Sigmoid colon (tissue), 4 donors: ENCODE measurements at regions not wholly inside any gene's neighbourhood (a gene's known extent, or its start where the extent isn't known, plus 50 kb on each side); places are given as distances from the start of the nearest gene placed in this dataset.

Experiments used
- EP300 ChIP-seq, 4 donors: sonication (generic); formaldehyde crosslinking; IDR thresholded peaks; one replicate each; pipeline ENCODE4 v1.6.1; 2017; ENCODE audit warnings: antibody characterized with exemption in 4 of 4
- POLR2A ChIP-seq, 2 donors: fragments of 450-650 bp; IDR thresholded peaks; one replicate each; pipeline ENCODE4 v1.6.1; 2016; ENCODE audit warnings: antibody characterized with exemption in 2 of 2, mild to moderate bottlenecking in 2 of 2, moderate library complexity in 2 of 2
- POLR2AphosphoS5 ChIP-seq, 4 donors: sonication (generic); formaldehyde crosslinking; IDR thresholded peaks; one replicate each; pipeline ENCODE4 v1.6.1; 2017; ENCODE audit warnings: antibody characterized with exemption in 4 of 4
- TF ChIP-seq, protein P1 (sequence below), 4 experiments: fragments of 450-650 bp in 3 of 4; fragments of 200-600 bp in 1 of 4; IDR thresholded peaks; one replicate each; pipeline ENCODE4 v1.5.1; 2016 to 2019; ENCODE audit warnings: antibody characterized with exemption in 4 of 4, mild to moderate bottlenecking in 3 of 4, moderate library complexity in 2 of 4

DNA sequence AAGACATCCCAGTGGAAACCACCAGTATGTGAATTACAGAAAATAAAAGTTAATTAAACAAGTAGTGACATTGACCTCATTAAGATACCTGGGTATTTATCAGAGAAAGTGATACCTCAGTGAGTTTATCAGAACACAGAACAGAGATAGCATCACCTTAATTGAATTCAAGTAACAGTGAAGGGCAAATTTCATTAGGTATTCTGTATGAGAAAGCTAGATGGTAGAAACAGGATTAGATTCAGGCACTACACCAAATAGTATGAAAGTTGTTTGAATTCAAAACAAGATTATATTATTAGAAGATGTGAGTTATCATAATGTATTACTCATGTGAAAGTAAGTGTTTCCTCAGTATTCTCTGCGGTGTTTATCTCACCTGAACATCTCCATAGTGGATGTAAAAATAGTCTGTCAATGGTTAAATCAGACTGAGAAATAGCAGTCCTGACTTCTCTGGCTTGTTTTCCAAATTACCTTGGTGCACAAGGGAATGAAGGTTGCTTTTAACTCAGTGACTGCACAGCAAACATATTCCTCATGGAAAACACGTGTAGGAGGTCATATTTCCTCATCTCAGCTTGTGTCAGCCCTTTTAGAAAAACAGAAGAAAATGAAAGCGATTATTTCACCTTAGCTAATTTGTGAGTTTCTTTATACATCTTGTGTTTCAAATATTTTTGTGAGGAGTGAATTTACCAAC is 79.9 kb upstream of the PCDH18 start:
- TF ChIP-seq, protein P1, sequence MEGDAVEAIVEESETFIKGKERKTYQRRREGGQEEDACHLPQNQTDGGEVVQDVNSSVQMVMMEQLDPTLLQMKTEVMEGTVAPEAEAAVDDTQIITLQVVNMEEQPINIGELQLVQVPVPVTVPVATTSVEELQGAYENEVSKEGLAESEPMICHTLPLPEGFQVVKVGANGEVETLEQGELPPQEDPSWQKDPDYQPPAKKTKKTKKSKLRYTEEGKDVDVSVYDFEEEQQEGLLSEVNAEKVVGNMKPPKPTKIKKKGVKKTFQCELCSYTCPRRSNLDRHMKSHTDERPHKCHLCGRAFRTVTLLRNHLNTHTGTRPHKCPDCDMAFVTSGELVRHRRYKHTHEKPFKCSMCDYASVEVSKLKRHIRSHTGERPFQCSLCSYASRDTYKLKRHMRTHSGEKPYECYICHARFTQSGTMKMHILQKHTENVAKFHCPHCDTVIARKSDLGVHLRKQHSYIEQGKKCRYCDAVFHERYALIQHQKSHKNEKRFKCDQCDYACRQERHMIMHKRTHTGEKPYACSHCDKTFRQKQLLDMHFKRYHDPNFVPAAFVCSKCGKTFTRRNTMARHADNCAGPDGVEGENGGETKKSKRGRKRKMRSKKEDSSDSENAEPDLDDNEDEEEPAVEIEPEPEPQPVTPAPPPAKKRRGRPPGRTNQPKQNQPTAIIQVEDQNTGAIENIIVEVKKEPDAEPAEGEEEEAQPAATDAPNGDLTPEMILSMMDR (IDR thresholded peaks at IDR 0.05), result no peak
- TF ChIP-seq POLR2A (IDR thresholded peaks at IDR 0.05), result no peak
- no peak for TF ChIP-seq POLR2AphosphoS5 (IDR thresholded peaks at IDR 0.05)
- no peak for TF ChIP-seq EP300 (IDR thresholded peaks at IDR 0.05)
